Fibroblast of peridontal ligament (primary cell): ENCODE measurements at regions not wholly inside any gene's neighbourhood (a gene's known extent, or its start where the extent isn't known, plus 50 kb on each side); places are given as distances from the start of the nearest gene placed in this dataset.

Experiments
- DNase-seq: peaks from one replicate; pipeline ENCODE4 v3.0.0-alpha.2; 2010; ENCODE audit errors: extremely low read depth

DNA sequence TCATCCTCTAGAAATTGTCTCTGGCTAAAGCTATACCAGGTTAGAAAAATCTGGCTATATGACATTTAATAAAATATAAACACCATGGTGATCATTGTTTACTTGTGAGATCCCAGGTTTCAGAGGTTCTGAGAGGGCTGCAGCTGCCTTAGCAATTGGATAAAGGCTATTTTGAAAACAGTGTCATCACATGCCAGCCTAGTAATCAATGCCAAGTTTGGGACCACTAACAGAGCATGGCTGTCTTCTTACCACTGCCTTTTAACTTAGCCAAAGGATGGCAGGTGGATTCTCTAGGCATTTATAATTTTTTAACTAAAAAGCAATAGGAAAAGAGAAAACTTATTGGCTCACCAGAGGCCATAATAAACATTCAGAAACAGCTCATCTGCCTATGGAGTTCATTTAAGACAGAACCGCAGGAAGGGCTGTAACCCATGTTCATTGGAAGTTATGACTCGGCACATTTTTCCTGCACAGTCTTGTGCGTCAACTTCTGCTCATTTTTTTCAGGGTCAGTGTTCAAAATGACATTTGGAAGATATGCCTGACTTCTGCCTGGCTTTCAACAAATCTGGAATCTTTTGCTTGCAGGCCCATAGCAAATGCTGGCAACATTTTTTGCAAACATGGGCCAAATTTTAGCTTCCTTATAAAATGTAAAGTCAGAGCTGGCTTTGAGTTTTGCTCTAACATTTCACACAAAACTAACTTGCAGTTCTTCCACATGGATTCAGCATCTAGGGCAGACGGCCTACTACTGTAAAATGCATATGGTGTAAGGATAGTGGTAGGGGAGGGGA, 476.0 kb upstream of the TBL1XR1 start:
- DNase-seq, result peak; percentile 100

DNA sequence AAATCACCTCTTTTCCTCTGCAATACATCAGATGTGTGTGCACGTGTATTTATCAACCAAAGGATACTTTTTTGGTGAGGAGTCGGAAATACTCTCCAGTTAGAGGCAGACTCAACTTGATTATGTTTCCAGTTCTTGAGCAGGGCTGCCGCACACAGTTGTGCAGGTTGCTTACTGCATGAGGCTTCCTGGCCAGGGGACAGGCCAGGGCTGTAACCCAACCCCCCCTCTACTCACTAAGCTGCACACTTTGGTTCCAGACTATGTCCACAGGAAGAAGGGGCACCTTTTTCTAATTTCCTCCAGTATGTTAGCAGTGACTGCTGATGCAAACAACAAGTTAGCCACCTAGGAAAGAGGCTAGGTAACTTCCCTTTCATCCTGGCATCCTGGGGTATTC, 476.9 kb upstream of the TBL1XR1 start:
- DNase-seq, result no peak

DNA sequence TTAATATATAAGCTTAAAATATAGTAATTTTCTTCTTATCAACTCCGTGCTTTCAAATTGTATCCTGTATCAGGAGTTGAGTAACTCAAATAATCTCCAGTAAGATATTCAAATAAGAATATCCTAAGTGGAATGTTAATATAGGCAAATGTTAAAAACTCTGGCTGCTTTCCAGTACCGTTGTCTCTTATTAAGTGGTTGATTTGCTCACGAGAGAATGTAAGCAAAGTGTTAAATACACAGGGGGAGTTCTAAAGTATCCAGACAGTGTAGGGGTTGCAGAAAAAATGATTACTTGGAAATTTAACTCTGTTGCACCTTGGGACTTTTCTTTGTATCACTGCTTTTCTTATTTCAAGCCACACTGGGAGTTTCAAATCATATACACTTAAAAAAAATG, 478.9 kb upstream of the TBL1XR1 start:
- no peak for DNase-seq

DNA sequence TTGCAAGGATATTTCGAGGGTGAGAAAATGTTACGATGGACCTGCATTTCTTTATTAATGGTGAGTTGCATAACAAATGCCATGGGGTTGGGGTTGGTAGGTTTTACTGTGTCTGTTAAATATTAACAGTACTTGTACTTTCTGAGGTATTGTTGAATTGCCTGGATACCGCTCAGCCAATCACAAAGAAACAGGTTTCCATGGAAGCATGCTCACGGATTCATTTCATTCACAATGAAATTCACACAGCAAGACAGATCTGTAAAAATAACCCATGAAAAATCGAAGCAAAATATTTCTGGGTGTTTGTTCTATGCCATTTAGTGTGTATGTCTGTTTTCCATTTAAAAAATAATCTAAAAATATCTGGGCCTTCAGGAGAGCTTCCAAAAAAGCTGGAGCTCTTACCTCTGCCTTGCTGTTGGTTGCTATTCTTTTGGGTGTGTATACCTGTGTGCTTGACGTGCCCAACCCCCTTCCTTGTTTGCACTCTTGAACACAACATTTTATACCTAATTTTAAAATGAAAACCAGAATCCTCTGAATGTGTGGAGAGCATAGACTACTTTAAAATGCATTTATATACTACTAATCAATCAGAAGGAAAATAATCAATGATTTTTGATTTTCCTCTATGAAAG, 479.8 kb upstream of the TBL1XR1 start:
- DNase-seq, result no peak

DNA sequence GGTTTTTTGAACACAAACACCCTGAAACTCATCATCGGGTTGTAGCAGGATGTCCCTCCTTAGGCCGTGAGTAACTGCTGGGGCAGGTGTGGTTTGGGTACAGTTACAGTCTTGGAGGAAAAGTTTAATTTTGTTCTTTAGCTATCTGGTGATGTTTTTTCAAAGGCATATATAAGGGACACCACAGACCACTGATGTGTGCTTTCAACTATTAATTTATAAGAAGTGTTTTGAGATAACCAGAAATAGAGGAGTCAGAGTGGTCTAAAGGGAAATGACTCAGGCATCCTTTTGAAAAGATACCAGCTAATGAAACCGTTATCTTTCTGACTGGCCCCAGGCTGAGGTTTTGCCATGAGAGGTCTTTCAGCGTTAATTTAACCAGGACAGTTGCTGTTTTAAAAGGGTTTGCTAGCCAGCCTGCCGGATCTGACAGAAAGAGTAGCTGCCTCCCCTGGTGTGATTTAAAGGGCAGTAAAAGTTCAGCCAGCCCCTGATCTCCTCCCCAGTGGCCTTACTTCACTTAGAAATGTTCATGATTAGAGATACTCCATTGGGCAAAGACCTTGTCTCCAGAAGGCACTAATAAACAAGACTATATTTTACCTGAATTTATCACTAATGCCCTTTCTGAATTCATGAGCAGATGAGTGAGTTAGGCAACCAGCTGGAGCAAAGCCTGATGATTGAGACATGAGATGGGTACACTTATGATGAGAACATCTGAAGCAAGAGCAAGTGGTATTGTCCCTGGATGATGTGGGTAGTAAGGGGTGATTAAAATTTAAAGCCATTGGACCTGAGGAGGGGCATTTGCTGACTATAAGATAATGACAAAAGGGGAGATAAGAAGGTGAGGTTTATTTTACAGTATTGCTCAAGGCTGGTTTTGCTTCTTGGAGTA, 482.5 kb upstream of the TBL1XR1 start:
- peak; percentile 50 for DNase-seq

DNA sequence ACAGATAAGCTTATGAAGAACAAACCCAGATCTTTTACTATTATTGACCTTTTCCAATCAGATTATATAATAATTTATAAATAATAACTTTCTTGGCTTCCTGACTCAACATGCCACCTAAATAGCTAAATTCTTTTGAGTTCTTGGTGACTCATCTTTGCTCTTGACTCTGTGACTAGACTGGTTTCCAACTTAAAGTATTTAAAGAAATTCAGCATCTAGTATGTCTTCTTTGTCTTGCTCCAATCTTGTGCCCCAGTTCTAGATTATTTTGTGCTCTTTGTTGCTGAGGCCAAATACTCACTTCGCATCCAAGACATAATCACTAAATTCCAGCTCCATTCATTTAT, 483.2 kb upstream of the TBL1XR1 start:
- peak; percentile 37 for DNase-seq

DNA sequence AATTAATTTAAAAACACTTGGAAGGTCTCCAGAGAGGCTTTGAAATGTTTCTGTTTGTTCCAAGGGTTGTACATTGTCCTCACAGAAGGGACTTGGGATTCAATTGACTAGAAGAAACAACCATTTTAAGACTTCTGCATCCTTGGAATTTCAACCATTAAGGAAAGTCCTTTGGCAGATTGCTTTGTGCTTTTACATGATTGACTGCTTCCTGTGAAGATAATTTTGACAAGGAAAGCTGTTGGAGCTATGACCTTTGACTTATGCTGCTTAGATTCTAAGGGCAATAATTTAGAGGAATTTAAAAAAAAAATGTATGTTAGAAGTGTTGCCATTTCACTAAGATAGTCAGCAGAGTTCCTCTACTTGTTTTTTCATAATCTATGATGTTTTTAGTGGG, 483.9 kb upstream of the TBL1XR1 start:
- no peak for DNase-seq

DNA sequence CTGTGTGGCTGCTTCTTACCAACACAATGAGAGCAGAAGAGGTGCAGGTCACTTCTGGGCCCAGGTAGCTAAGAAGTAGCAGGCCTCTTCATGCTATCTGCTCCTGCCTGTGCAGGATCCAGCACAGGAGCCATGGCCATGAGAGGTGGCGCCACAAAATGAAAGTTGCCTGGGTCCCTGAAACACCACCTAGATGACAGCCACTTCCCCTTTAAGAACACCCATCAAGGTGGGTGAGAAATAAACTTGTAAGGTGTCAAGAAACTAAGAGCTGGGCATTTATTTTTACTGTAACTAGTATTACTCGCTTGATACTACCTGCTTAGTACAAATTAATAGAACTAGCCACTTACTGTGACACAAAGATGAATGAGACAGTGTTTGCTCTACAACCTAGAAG, 484.6 kb upstream of the TBL1XR1 start:
- no peak for DNase-seq

DNA sequence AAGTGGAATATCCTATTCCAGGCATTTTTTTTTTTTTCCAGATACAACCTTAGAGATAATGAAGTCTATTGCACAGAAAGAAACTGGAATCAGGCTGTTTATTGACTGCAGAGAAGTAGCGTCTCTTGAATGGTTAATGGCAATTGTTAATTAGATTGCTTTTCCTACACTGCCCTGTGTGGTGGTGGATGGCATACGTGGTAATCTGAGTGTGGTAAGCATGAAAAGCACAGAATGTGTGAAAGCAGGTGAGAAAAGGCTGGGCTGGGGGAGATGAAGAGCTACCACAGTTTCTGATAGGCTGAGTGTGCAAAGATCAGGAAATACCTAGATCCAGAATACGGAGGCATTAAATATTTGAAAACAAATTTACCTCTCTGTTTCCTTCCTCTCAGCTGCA, 486.3 kb upstream of the TBL1XR1 start:
- DNase-seq, result no peak

DNA sequence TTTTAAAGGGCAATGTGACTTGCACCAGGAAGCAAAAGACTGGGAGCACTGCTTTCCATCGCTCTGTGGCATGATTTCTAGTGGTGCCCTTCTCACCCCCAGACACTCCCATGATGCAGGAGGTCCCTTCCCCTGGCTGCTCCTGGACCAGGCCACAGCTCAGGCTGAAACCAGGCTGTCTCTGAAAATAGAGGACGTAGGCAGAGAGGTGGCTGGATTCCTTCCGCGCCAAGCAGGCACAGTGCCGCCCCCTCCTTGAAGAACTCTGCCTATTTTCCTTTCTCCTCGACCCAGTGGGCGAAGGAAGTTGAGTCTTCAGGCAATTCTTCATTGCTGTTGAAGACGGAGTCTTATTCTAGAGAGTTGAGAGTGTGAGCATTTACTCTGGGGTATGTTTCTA, 489.4 kb upstream of the TBL1XR1 start:
- no peak for DNase-seq

DNA sequence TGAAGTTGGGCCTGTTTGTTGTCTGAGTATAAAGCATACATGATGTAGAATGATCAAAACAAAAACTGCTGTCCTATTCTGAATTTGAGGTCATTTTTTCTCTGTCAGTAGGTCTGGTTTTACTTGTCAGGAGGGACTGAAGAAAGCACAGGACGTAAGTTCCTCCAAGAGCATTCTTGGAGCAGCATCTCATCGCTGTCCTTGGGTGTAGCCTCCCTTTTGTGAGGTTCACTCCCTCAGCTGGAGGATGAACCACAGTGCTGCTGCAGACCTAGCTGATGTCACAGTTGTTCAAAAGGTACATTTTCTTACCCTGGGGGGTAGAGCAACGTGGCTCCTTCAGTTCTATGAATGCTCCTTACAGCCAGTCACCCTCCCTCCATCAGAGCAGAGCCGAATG, 490.0 kb upstream of the TBL1XR1 start:
- no peak for DNase-seq

DNA sequence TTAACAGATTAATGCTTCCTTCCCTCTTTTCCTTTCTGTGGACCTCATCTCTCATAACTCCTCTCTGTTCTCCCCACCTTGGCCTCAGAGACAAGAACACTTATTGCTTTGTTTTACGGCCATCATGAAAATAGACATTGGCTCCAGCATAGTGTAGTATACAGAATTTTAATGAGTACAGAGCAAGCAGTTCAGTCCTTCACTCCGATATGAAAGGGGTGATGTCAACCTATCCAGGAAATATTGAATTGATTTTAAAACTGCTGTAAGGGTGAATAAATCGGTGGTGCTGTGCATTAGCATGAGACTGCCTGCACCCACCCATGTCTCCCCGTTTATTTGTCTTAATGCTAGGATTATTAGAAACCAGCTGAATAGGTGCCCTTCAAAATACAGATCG, 490.9 kb upstream of the TBL1XR1 start:
- DNase-seq, result no peak

DNA sequence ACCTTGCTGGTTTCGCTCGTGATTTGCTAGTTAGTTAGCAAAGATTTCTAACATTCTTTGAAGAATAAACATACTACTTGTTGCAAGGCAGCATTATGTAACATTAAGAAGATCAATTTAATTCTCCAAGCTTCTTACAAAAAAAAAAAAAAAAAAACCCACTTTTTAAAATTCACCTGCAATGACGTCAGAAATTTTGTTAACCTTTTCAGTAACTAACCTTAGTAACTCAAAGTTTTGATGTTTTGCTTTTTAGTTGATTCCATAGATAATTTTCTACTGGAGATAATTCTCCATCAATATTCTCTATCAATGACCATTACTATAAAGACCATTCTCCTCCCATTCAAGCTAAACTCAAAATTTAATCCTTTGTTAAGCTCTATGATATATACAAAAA, 491.8 kb upstream of the TBL1XR1 start:
- DNase-seq, result no peak

DNA sequence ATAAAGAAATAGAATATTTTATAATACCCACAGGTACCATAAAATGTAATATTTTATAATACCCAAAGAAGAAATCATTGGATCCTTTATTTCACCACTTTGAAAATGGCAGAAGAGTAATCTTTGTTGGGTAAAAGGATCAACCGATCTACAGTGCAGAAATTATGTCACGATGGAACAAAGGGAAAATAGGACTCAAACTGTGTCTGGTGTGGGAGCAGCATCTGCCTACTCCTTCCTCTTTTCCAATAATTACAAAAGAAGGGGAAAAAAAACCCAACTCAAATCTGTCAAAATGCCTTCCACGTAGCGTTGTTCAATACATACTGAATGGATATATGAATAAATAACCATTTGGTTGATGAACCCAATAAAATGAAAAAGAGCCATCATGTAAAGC, 492.6 kb upstream of the TBL1XR1 start:
- no peak for DNase-seq

DNA sequence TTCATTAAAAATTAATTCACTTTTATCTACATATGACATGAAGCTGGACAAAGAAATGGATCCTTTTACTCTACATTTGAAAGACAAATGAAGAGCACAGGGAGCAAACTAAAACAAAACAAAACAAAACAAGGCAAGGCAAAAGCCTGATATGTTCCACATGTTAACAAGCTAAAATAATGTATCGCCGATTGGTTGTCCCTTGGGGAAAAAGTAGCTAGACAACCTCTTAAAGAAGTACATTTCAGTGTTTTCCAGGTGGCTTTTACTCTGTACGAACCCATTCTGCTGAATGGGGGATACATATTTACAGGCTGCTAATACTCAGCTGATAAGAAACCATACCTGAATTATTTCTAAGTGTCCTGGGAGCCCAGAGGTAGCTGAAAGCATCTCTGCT, 493.0 kb upstream of the TBL1XR1 start:
- no peak for DNase-seq

DNA sequence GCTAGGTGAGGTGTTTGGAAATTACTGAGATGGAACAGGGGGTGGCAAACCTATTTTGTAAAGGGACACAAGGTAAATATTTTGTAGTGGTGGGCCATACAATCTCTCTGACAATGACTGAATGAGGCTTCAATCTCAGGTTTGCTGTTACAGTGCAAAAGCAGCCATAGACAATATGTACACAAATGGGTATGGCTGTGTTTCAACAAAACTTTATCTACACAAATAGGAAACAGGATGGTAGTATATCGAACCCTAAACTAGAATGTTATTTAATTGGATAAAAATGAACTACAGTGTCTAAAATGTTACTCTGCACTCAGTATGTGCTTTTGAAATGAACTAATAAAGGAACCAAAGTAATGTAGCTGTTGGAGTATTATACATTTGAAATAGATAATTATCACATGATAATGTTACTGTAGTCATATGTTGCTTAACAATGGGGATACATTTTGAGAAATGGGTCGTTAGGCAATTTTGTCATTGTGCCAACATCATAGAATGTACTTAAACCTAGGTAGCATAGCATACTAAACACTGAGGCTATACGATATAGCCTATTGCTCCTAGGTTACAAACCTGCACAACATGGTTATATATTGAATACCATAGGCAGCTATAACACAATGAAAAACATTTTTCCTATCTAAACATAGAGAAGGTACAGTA, 495.2 kb upstream of the TBL1XR1 start:
- DNase-seq, result no peak

DNA sequence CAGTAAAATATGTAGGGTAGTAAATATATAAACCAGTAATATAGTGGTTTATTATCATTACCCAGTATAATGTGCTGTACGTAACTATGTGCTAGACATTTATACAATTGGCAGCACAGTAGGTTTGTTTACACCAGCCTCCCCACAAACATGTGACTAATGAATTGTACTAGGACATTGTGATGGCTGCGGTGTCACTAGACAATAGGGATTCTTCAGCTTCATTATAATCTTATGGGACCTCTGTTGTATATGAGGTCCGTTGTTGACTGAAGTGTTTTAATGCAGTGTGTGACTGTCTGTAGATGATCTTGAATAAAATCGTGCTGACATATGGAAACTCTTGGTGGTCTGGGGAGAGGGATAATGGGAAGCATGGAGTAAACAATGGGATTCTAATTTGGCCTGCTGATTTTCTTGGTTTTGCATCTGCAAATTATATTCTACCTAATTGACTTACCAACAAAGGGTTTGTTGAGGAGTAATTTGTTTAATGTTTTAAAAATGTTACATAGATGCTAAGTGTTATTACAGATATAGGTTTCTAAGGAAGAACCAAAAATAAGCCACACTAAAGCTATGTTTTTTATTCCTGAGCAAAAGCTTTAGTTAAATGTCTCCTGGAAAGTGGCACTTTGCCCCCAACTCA, 496.5 kb upstream of the TBL1XR1 start:
- DNase-seq, result no peak

DNA sequence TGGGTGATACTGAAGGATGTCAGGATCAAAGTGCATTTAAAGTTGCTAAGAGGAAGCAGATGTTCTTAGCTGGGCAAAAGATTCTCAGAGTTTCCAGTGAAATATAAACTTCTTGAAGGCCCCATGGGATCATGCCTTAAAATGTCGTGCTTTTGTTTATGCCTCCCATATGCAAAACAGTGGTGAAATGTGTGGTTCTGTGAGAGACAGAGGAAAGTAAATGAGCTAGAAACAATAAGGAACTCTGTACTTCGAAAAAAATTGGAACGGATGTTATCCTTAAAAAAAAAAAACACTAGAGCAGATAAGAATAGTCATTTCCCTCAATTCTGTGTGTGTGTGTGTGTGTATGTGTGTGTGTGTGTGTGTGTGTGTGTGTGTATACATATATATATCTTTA, 497.0 kb upstream of the TBL1XR1 start:
- peak; percentile 98 for DNase-seq

DNA sequence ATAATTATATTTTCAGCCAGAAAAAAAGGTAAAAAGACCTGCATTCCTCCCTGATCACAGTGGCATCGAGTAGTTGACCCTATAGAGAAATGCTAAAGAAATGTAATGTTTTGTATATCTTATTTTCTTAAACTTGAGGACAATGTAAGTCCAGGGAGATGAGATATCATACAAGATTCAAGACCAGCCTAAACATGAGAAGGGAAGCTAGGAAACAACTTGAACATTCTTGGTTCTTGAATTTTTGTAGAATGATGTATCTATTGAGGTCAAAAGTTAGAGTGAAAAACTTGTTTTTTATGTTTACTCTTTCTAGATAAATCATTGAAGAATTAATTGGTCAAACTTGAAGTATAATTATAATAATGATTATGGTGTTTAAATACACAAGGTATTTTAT, 497.7 kb upstream of the TBL1XR1 start:
- DNase-seq, result peak; percentile 44

DNA sequence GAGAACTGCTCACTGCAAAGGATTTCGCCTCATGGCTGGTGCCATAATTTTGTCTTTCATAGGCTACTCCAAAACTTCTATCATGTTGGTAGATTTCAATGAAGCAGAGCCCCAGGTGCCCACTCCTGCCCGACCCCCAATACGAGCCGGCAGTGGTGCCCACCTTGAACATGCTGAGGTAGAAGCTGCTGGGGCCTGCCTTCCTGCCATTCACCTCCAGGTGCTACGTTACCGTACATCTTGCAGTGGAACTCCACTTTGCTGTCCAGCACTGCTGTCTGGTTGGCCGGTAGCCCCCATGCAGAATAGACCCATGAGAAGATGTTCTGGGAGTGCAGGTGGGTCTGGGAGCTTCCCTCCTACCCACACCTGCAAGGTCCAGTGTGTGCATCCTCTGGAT, 502.8 kb upstream of the TBL1XR1 start:
- no peak for DNase-seq

DNA sequence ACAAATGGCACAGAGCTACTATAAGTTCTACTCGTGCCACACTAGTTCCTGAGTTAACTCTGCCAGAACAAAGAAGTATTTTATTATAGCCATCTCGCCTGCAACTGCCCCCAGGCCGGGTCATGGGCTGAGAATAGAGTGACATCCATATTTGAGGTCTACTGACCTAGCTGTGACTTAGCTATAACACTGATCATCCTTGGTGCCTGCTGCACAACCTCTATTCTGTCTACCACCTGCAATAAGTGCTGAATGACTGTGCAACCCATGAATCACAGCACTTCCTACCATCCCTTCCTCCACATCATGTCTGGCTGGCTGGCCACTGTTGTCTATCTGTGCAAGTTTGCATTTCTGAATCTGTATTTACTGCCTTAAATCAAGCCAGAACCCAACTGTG, 506.5 kb upstream of the TBL1XR1 start:
- DNase-seq, result no peak
